H9 (cell line): ENCODE measurements at regions not wholly inside any gene's neighbourhood (a gene's known extent, or its start where the extent isn't known, plus 50 kb on each side); places are given as distances from the start of the nearest gene placed in this dataset.

Experiments used
- DNase-seq: peaks from one replicate; pipeline ENCODE4 v3.0.0-alpha.2; 2017
- H2AFZ ChIP-seq: one replicate; pipeline ENCODE4 v1.6.1; 2013; ENCODE audit warnings: mild to moderate bottlenecking, low read length, control low read depth, moderate library complexity
- H2AK5ac ChIP-seq: 2 replicates; pipeline ENCODE4 v1.6.1; 2013; ENCODE audit warnings: low read length, control low read depth, mixed read lengths; ENCODE audit not compliant: insufficient read length
- H2BK120ac ChIP-seq: one replicate; pipeline ENCODE4 v1.6.1; 2013; ENCODE audit warnings: low read depth, mild to moderate bottlenecking, low read length, control low read depth, inconsistent platforms; ENCODE audit not compliant: poor library complexity, severe bottlenecking
- H2BK12ac ChIP-seq: 2 replicates; pipeline ENCODE4 v1.6.1; 2013; ENCODE audit warnings: low read length, control low read depth, mixed read lengths, low read depth; ENCODE audit not compliant: insufficient read length
- H2BK15ac ChIP-seq: 2 replicates; pipeline ENCODE4 v1.6.1; 2013; ENCODE audit warnings: low read depth, low read length, control low read depth
- H2BK20ac ChIP-seq: one replicate; pipeline ENCODE4 v1.6.1; 2013; ENCODE audit warnings: low read depth, mild to moderate bottlenecking, low read length, control low read depth, inconsistent platforms; ENCODE audit not compliant: poor library complexity, severe bottlenecking
- H2BK5ac ChIP-seq: 2 replicates; pipeline ENCODE4 v1.6.1; 2013; ENCODE audit warnings: low read length, control low read depth, mixed read lengths; ENCODE audit not compliant: insufficient read length
- H3K14ac ChIP-seq: 2 replicates; pipeline ENCODE4 v1.6.1; 2013; ENCODE audit warnings: low read length, control low read depth; ENCODE audit not compliant: insufficient read depth
- H3K18ac ChIP-seq: 2 replicates; pipeline ENCODE4 v1.6.1; 2013; ENCODE audit warnings: low read depth, mild to moderate bottlenecking, mixed read lengths, low read length, control low read depth; ENCODE audit not compliant: insufficient read length
- H3K23ac ChIP-seq: 2 replicates; pipeline ENCODE4 v1.6.1; 2013; ENCODE audit warnings: low read length, control low read depth, mixed read lengths, low read depth; ENCODE audit not compliant: insufficient read length
- H3K23me2 ChIP-seq: 2 replicates; pipeline ENCODE4 v1.6.1; 2013; ENCODE audit warnings: low read depth, mild to moderate bottlenecking, mixed read lengths, low read length, control low read depth; ENCODE audit not compliant: insufficient read length, poor library complexity, severe bottlenecking
- H3K27ac ChIP-seq: 2 replicates; pipeline ENCODE4 v1.5.1; 2013; ENCODE audit warnings: low read length, control low read depth, mixed read lengths, low read depth; ENCODE audit not compliant: insufficient read length
- H3K27me3 ChIP-seq: 2 replicates; pipeline ENCODE4 v1.6.1; 2013; ENCODE audit warnings: low read length, control low read depth, inconsistent platforms; ENCODE audit not compliant: insufficient read depth
- H3K4ac ChIP-seq: 2 replicates; pipeline ENCODE4 v1.6.1; 2013; ENCODE audit warnings: low read depth, mild to moderate bottlenecking, control low read depth, inconsistent platforms, low read length, moderate library complexity
- H3K4me1 ChIP-seq: 2 replicates; pipeline ENCODE4 v1.6.1; 2013; ENCODE audit warnings: low read length, control low read depth, inconsistent platforms; ENCODE audit not compliant: insufficient read depth
- H3K4me2 ChIP-seq: 2 replicates; pipeline ENCODE4 v1.6.1; 2013; ENCODE audit warnings: low read length, control low read depth, mixed read lengths; ENCODE audit not compliant: insufficient read length, insufficient read depth
- H3K56ac ChIP-seq: 2 replicates; pipeline ENCODE4 v1.6.1; 2013; ENCODE audit warnings: low read depth, mild to moderate bottlenecking, mixed read lengths, low read length, control low read depth; ENCODE audit not compliant: insufficient read length
- H3K79me1 ChIP-seq: 2 replicates; pipeline ENCODE4 v1.6.1; 2013; ENCODE audit warnings: low read depth, mild to moderate bottlenecking, moderate library complexity, low read length, control low read depth, inconsistent platforms; ENCODE audit not compliant: insufficient read depth, poor library complexity, severe bottlenecking
- H3K79me2 ChIP-seq: 2 replicates; pipeline ENCODE4 v1.6.1; 2013; ENCODE audit warnings: low read length, control low read depth, inconsistent platforms; ENCODE audit not compliant: insufficient read depth
- H3K9ac ChIP-seq: 2 replicates; pipeline ENCODE4 v1.6.1; 2013; ENCODE audit warnings: low read length, control low read depth, mixed read lengths; ENCODE audit not compliant: insufficient read length; ENCODE audit errors: extremely low read depth
- H3K9me3 ChIP-seq: one replicate; pipeline ENCODE4 v1.6.1; 2013; ENCODE audit warnings: low read depth, low read length, inconsistent platforms; ENCODE audit not compliant: control insufficient read depth
- H3T11ph ChIP-seq: one replicate; pipeline ENCODE4 v1.6.1; 2013; ENCODE audit warnings: mild to moderate bottlenecking, low read length, control low read depth, inconsistent platforms
- H4K20me1 ChIP-seq: one replicate; pipeline ENCODE4 v1.6.1; 2013; ENCODE audit not compliant: control insufficient read depth, insufficient read length, insufficient read depth
- H4K5ac ChIP-seq: 2 replicates; pipeline ENCODE4 v1.6.1; 2013; ENCODE audit warnings: low read depth, mild to moderate bottlenecking, mixed read lengths, low read length, control low read depth; ENCODE audit not compliant: insufficient read length
- H4K8ac ChIP-seq: replicated peaks from 2 replicates; pipeline ENCODE4 v1.6.1; 2013; ENCODE audit warnings: low read length, control low read depth, mixed read lengths, low read depth; ENCODE audit not compliant: insufficient read length
- H4K91ac ChIP-seq: 2 replicates; pipeline ENCODE4 v1.6.1; 2013; ENCODE audit warnings: low read depth, mild to moderate bottlenecking, moderate library complexity, mixed read lengths, low read length, control low read depth; ENCODE audit not compliant: insufficient read length
- H3K27ac Mint-ChIP-seq, 3 experiments: 2 replicates in 2 of 3; 3 replicates in 1 of 3; pipeline ENCODE4 v1.8.0; 2020 to 2021; ENCODE audit warnings: mixed read lengths in 3 of 3, mild to moderate bottlenecking in 1 of 3, moderate library complexity in 1 of 3
- H3K27me3 Mint-ChIP-seq: 2 replicates; pipeline ENCODE4 v1.8.0; 2021; ENCODE audit warnings: low read depth, mild to moderate bottlenecking, moderate library complexity, mixed read lengths
- H3K36me3 Mint-ChIP-seq, 3 experiments: 2 replicates in 2 of 3; 3 replicates in 1 of 3; pipeline ENCODE4 v1.8.0; 2020 to 2021; ENCODE audit warnings: low read depth in 3 of 3, mixed read lengths in 3 of 3; ENCODE audit not compliant: insufficient read depth in 1 of 3
- H3K4me1 Mint-ChIP-seq, 2 experiments: 2 replicates each; pipeline ENCODE4 v1.8.0; 2020; ENCODE audit warnings: mixed read lengths in 2 of 2
- H3K4me3 Mint-ChIP-seq, 2 experiments: 2 replicates in 1 of 2; 3 replicates in 1 of 2; pipeline ENCODE4 v1.8.0; 2020 to 2021; ENCODE audit warnings: mild to moderate bottlenecking in 2 of 2, mixed read lengths in 2 of 2, moderate library complexity in 1 of 2
- H3K9me3 Mint-ChIP-seq, 2 experiments: 2 replicates in 1 of 2; 3 replicates in 1 of 2; pipeline ENCODE4 v1.8.0; 2020; ENCODE audit warnings: mild to moderate bottlenecking in 2 of 2, mixed read lengths in 2 of 2, moderate library complexity in 1 of 2
- CTCF ChIP-seq: fragments of 200-600 bp; sonication (generic); conservative IDR thresholded peaks from 3 replicates; pipeline ENCODE4 v1.8.0; 2021; ENCODE audit warnings: antibody characterized with exemption, mild to moderate bottlenecking
- WGBS: extraction: QIAGEN DNeasy Blood & Tissue Kit; methylation state at CpG from one replicate; pipeline ENCODE4 v1.1.7; 2013; ENCODE audit warnings: missing lambda C conversion rate, low lambda C conversion rate, mixed read lengths; ENCODE audit not compliant: insufficient read length; ENCODE audit errors: extremely low coverage; 5-methylcytosine and 5-hydroxymethylcytosine counted together

- Histone ChIP-seq H3K4ac (no peak overlapping the region), H3K27ac (no peak overlapping the region), H3K23me2 (no peaks in the 10 kb centered on the region), H4K20me1 (no peaks in the 10 kb centered on the region), H3K79me1 (no peaks in the 10 kb centered on the region), H2AK5ac (no peak overlapping the region), H2BK120ac (no peak overlapping the region), H4K91ac (no peak overlapping the region), H3K14ac (no peak overlapping the region), H2BK15ac (no peak overlapping the region), H3K4me2 (no peak overlapping the region), H3K9me3 (no peaks in the 10 kb centered on the region), H3K4me1 (no peaks in the 10 kb centered on the region; the same call in 1 of the 2 replicates), H3K27me3 (no peaks in the 10 kb centered on the region), H3T11ph (no peak overlapping the region), H3K79me2 (no peaks in the 10 kb centered on the region), H2BK20ac (no peak overlapping the region), H4K8ac (no peak overlapping the region), H2AFZ (no peak overlapping the region), H3K23ac (no peak overlapping the region), H3K9ac (no peak overlapping the region), H3K18ac (no peak overlapping the region), H3K56ac (no peak overlapping the region), H2BK5ac (no peak overlapping the region), H2BK12ac (no peak overlapping the region), H4K5ac (no peak overlapping the region)
- WGBS = no CpG with 5 or more reads among the region's 1 CpG
- Mint-ChIP-seq H3K4me3 (no peak overlapping the region), H3K36me3 (peaks cover 0 to 8% (median 0%) of the 10 kb centered on the region in 3 experiments; a peak in 1 of 7 replicates), H3K9me3 (peaks cover 6 to 8% of the 10 kb centered on the region in 2 experiments), H3K27me3 (no peaks in the 10 kb centered on the region), H3K4me1 (peaks cover 7 to 12% of the 10 kb centered on the region in 2 experiments), H3K27ac (no peak overlapping the region)
- DNase-seq = no peak
- TF ChIP-seq CTCF = no peak
Measured at GRCh38 chr4:17301266-17301665, 210.6 kb downstream of the QDPR start.
